Natural killer cell treated with Interleukin-12 subunit alpha and Interleukin-12 subunit beta and Interleukin-15 and Interleukin-18, amount 100 ng/mL, for 72 hours (primary cell): ENCODE measurements at regions not wholly inside any gene's neighbourhood (a gene's known extent, or its start where the extent isn't known, plus 50 kb on each side); places are given as distances from the start of the nearest gene placed in this dataset.
"Not testable (repeated sequence)": the region's sequence is repeated elsewhere in the genome, so short reads cannot be mapped to it uniquely, and the experiment has no call there.

Experiments used
- ATAC-seq, 2 donors: fragments of 150-1000 bp; cut with Tn5 transposase in 1 of 2; sonication (Bioruptor Pico), chemical (Tn5 transposase) in 1 of 2; 2 replicates each; pipeline ENCODE4 v1.10.0; 2021
- DNase-seq: peaks from one replicate; pipeline ENCODE4 v3.0.0; 2022; ENCODE audit warnings: low spot score
- H3K27ac Mint-ChIP-seq, 2 donors: 1 replicate in 1 of 2; 2 replicates in 1 of 2; pipeline ENCODE4 v1.8.0; 2022; ENCODE audit warnings: mixed read lengths in 2 of 2, mild to moderate bottlenecking in 1 of 2, moderate library complexity in 1 of 2
- H3K27me3 Mint-ChIP-seq, 2 donors: 1 replicate in 1 of 2; 2 replicates in 1 of 2; pipeline ENCODE4 v1.8.0; 2022; ENCODE audit warnings: mixed read lengths in 2 of 2
- H3K36me3 Mint-ChIP-seq: one replicate; pipeline ENCODE4 v1.8.0; 2022; ENCODE audit warnings: mixed read lengths
- H3K4me1 Mint-ChIP-seq, 2 donors: 1 replicate in 1 of 2; 2 replicates in 1 of 2; pipeline ENCODE4 v1.8.0; 2022; ENCODE audit warnings: low read depth in 2 of 2, mixed read lengths in 2 of 2, mild to moderate bottlenecking in 1 of 2
- H3K4me3 Mint-ChIP-seq: one replicate; pipeline ENCODE4 v1.8.0; 2022; ENCODE audit warnings: mixed read lengths
- H3K9me3 Mint-ChIP-seq: 2 replicates; pipeline ENCODE4 v1.8.0; 2022; ENCODE audit warnings: mixed read lengths

GRCh38 chr16:34018277-34018676 lies 558.9 kb downstream of the TP53TG3F start:
- peaks cover 21% of the 10 kb centered on the region for H3K9me3 Mint-ChIP-seq
- not testable (repeated sequence) for H3K4me3 Mint-ChIP-seq

DNA sequence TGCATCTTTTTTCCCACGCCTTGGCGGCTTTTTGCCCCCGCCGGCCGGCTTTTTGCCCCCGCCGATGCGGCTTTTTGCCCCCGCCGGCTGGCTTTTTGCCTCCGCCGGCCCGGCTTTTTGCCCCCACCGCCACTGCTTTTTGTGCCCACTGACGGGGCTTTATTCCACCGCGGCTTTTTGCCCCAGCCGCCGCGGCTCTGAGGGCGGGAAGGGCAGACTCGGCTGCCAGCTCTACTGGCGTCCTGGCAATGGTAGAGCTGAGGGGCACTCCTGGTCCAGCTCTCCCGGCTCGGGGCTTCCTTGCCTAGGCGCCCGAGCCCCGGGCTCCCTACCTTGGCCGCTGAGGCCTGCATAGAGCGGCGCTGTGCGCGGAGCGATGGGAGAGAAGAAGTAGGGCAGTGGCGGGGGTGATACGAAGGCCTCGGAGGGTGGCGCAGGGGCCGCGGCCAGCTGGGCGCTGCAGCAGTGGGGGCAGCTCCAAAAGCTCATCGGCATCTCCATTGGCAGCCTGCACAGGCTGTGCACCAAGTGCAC lies 591.4 kb downstream of the TP53TG3F start:
- Mint-ChIP-seq H3K27me3 (no peaks in the 10 kb centered on the region), H3K4me3 (no peak overlapping the region), H3K4me1 (peaks cover 0 to 4% of the 10 kb centered on the region in 2 donors), H3K27ac (no peak overlapping the region), H3K9me3 (peaks cover 23% of the 10 kb centered on the region), H3K36me3 (peaks cover 23% of the 10 kb centered on the region)
- DNase-seq (no peak), ATAC-seq (no peak)

More at GRCh38 chr16:34018277-34018676, 558.9 kb downstream of the TP53TG3F start:
- DNase-seq, H3K4me1 Mint-ChIP-seq, H3K27ac Mint-ChIP-seq, ATAC-seq, H3K27me3 Mint-ChIP-seq: not testable (repeated sequence)
- H3K36me3 Mint-ChIP-seq = peaks cover 12% of the 10 kb centered on the region

DNA sequence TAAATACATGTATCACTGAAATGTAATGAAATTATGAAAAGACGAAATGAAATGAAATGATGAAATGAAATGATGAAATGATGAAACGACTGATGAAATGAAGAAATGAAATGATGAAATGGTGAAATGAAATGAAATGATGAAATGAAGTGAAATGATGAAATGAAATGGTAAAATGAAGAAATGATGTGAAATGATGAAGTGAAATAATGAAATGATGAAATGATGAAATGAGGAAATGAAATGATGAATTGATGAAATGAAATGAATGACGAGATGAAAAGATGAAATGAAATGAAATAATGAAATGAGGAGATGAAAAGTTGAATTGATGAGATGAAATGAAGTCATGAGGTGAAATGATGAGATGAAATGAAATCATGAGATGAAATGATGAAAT lies 594.7 kb downstream of the TP53TG3F start:
- Mint-ChIP-seq H3K27ac (no peak overlapping the region), H3K9me3 (peaks cover 17% of the 10 kb centered on the region), H3K4me3 (no peak overlapping the region), H3K27me3 (no peaks in the 10 kb centered on the region), H3K4me1 (peaks cover 0 to 4% of the 10 kb centered on the region in 2 donors), H3K36me3 (peaks cover 18% of the 10 kb centered on the region)
- ATAC-seq (no peak), DNase-seq (no peak)

GRCh38 chr16:34054969-34055368 lies 595.6 kb downstream of the TP53TG3F start:
- Mint-ChIP-seq H3K4me3 (no peak overlapping the region), H3K27ac (no peak overlapping the region), H3K9me3 (peaks cover 14% of the 10 kb centered on the region), H3K36me3 (peaks cover 18% of the 10 kb centered on the region), H3K27me3 (no peaks in the 10 kb centered on the region), H3K4me1 (peaks cover 0 to 4% of the 10 kb centered on the region in 2 donors)
- ATAC-seq = no peak
- DNase-seq = no peak

GRCh38 chr16:34062620-34063253 lies 603.3 kb downstream of the TP53TG3F start:
- Mint-ChIP-seq H3K36me3 (peaks cover 47% of the 10 kb centered on the region), H3K9me3 (peaks cover 45% of the 10 kb centered on the region)
- not testable (repeated sequence) for DNase-seq, H3K27me3 Mint-ChIP-seq, H3K27ac Mint-ChIP-seq, H3K4me3 Mint-ChIP-seq, H3K4me1 Mint-ChIP-seq
- peak; percentile 68 to 80 for ATAC-seq

GRCh38 chr16:34063498-34064157 lies 604.2 kb downstream of the TP53TG3F start:
- not testable (repeated sequence) for DNase-seq
- peaks cover 46% of the 10 kb centered on the region for H3K9me3 Mint-ChIP-seq
- ATAC-seq = peak; percentile 56 to 57

DNA sequence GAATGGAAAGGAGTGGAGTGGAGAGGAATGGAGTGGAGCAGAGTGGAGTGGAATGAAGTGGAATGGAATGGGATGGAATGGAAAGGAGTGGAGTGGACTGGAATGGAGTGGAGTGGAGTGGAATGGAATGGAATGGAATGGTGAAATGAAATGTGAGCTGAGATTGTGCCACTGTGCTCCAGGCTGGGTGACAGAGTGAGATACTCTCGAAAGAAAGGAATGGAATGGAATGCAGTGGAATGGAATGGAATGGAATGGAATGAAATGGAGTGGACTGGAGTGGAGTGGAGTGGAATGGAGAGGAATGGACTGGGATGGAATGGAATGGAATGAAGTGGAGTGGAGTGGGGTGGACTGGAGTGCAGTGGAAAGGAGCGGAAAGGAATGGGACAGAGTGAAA lies 605.2 kb downstream of the TP53TG3F start:
- ATAC-seq = peak; percentile 39 to 57
- H3K4me1 Mint-ChIP-seq, H3K4me3 Mint-ChIP-seq, H3K27me3 Mint-ChIP-seq, DNase-seq, H3K27ac Mint-ChIP-seq: not testable (repeated sequence)
- Mint-ChIP-seq H3K36me3 (peaks cover 47% of the 10 kb centered on the region), H3K9me3 (peaks cover 48% of the 10 kb centered on the region)

More at GRCh38 chr16:34063498-34064157, 604.2 kb downstream of the TP53TG3F start:
- H3K36me3 Mint-ChIP-seq = peaks cover 47% of the 10 kb centered on the region
- H3K4me3 Mint-ChIP-seq, H3K4me1 Mint-ChIP-seq, H3K27me3 Mint-ChIP-seq, H3K27ac Mint-ChIP-seq: not testable (repeated sequence)

GRCh38 chr16:34069731-34070130 lies 610.3 kb downstream of the TP53TG3F start:
- not testable (repeated sequence) for H3K4me1 Mint-ChIP-seq, DNase-seq, H3K4me3 Mint-ChIP-seq, H3K27ac Mint-ChIP-seq, H3K27me3 Mint-ChIP-seq, ATAC-seq
- peaks cover 26% of the 10 kb centered on the region for H3K9me3 Mint-ChIP-seq
- H3K36me3 Mint-ChIP-seq = peaks cover 24% of the 10 kb centered on the region

DNA sequence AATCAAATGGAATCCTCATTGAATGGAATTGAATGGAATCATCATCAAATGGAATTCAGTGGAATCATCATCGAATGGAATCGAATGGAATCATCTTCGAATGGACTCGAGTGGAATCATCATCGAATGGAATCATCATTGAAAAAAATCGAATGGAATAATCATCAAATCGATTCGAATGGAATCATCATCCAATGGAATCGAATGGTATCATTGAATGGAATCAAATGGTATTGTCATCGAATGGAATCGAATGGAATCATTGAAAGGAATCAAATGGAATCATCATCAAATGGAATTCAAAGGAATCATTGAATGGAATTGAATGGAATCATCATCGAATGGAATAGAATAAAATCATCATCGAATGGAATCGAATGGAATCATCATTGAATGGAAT lies 619.3 kb downstream of the TP53TG3F start:
- no peaks in the 10 kb centered on the region for H3K4me1 Mint-ChIP-seq
- H3K4me3 Mint-ChIP-seq = no peak overlapping the region
- no peak overlapping the region for H3K27ac Mint-ChIP-seq
- DNase-seq (no peak), ATAC-seq (no peak)
- H3K36me3 Mint-ChIP-seq = peaks cover 56% of the 10 kb centered on the region
- no peaks in the 10 kb centered on the region for H3K27me3 Mint-ChIP-seq
- H3K9me3 Mint-ChIP-seq = peaks cover 72% of the 10 kb centered on the region

DNA sequence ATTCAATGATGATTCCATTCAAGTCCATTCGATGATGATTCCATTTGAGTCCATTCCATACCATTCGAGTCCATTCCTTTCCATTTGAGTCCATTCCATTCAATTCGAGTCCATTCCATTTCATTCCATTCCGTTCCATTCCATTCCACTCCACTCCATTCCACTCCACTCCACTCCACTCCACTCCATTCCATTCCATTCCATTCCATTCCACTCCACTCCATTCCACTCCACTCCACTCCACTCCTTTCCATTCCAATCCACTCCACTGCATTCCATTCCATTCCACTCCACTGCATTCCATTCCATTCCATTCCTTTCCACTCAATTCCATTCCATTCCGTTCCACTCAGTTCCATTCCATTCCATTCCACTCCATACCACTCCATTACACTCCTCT lies 625.6 kb downstream of the TP53TG3F start:
- ATAC-seq = peak in 1 of 2 donors; percentile 62
- H3K9me3 Mint-ChIP-seq = peaks cover 69% of the 10 kb centered on the region
- H3K27me3 Mint-ChIP-seq, H3K4me3 Mint-ChIP-seq, H3K4me1 Mint-ChIP-seq, DNase-seq, H3K27ac Mint-ChIP-seq: not testable (repeated sequence)
- peaks cover 65% of the 10 kb centered on the region for H3K36me3 Mint-ChIP-seq

DNA sequence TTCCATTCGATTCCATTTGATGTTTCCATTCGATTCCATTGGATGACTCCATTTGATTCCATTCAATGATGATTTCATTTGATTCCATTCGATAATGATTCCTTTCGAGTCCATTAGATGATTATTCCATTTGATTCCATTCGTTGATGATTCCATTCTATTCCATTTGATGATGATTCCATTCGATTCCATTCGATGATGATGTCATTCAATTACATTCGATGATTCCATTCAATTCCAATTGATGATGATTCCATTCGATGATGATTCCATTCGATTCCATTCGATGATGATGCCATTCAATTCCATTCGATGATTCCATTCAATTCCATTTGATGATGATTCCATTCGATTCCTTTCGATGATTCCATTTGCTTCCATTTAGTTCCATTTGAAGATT lies 635.6 kb downstream of the TP53TG3F start:
- H3K27ac Mint-ChIP-seq, DNase-seq, H3K4me3 Mint-ChIP-seq, H3K27me3 Mint-ChIP-seq, ATAC-seq, H3K4me1 Mint-ChIP-seq: not testable (repeated sequence)
- peaks cover 73% of the 10 kb centered on the region for H3K36me3 Mint-ChIP-seq
- peaks cover 75% of the 10 kb centered on the region for H3K9me3 Mint-ChIP-seq

GRCh38 chr16:34096911-34097310 lies 637.5 kb downstream of the TP53TG3F start:
- H3K27ac Mint-ChIP-seq, H3K27me3 Mint-ChIP-seq, DNase-seq, H3K4me3 Mint-ChIP-seq, H3K4me1 Mint-ChIP-seq: not testable (repeated sequence)
- Mint-ChIP-seq H3K9me3 (peaks cover 59% of the 10 kb centered on the region), H3K36me3 (peaks cover 60% of the 10 kb centered on the region)
- ATAC-seq = peak in 1 of 2 donors; percentile 36

DNA sequence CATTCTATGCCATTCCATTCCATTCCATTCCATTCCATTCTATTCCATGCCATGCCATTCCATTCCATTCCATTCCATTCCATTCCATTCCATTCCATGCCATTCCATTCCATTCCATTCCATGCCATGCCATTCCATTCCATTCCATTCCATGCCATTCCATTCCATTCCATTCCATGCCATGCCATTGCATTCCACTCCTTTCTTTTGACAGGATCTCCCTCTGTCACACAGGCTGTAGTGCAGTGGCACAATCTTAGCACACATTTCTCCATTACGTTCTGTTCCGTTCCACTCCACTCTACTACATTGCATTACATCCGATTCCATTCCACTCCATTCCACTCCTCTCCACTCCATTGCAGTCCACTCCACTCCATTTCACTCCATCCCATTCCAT lies 637.9 kb downstream of the TP53TG3F start:
- H3K9me3 Mint-ChIP-seq = peaks cover 55% of the 10 kb centered on the region
- not testable (repeated sequence) for ATAC-seq, H3K4me3 Mint-ChIP-seq, H3K27me3 Mint-ChIP-seq, H3K27ac Mint-ChIP-seq, H3K4me1 Mint-ChIP-seq, DNase-seq
- H3K36me3 Mint-ChIP-seq = peaks cover 55% of the 10 kb centered on the region

DNA sequence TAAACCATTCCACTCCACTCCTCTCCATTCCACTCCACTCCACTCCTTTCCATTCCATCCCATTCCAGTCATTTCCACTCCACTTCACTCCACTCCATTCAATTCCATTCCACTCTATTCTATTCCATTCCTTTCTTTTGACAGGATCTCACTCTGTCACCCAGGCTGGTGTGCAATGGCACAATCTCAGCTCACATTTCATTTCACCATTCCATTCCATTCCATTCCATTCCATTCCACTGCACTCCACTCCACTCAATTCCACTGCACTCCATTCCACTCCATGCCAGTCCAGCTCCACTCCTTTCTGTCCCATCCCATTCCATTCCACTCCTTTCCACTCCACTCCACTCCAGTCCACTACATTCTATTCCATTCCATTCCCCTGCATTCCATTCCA lies 638.6 kb downstream of the TP53TG3F start:
- Mint-ChIP-seq H3K36me3 (peaks cover 53% of the 10 kb centered on the region), H3K9me3 (peaks cover 48% of the 10 kb centered on the region)
- H3K27ac Mint-ChIP-seq, ATAC-seq, H3K27me3 Mint-ChIP-seq, H3K4me3 Mint-ChIP-seq, H3K4me1 Mint-ChIP-seq, DNase-seq: not testable (repeated sequence)
